ENCODE measurements at regions not wholly inside any gene's neighbourhood (a gene's known extent, or its start where the extent isn't known, plus 50 kb on each side); places are given as distances from the start of the nearest gene placed in this dataset.
A peak's percentile ranks its signal among the peaks of the same experiment; 100 is the strongest.

GRCh38 chr4:96102541-96103026 lies 262.7 kb downstream of the PDHA2 start:
- DNase-seq = no peak

- DNase-seq = no peak
Observed at GRCh38 chr4:96103086-96103485, 263.2 kb downstream of the PDHA2 start.

GRCh38 chr4:96108146-96108545 lies 268.3 kb downstream of the PDHA2 start:
- DNase-seq = no peak

- no peak for DNase-seq
Observed at GRCh38 chr4:96112631-96113030, 272.7 kb downstream of the PDHA2 start.

- DNase-seq = no peak
Observed at GRCh38 chr4:96120206-96120605, 280.3 kb downstream of the PDHA2 start.

GRCh38 chr4:96126227-96126626 lies 286.3 kb downstream of the PDHA2 start:
- DNase-seq = no peak

GRCh38 chr4:96131186-96131585 lies 291.3 kb downstream of the PDHA2 start:
- no peak for DNase-seq

- DNase-seq = no peak
Observed at GRCh38 chr4:96134806-96135205, 294.9 kb downstream of the PDHA2 start.

GRCh38 chr4:96136056-96136455 lies 296.2 kb downstream of the PDHA2 start:
- DNase-seq = no peak

- no peak for DNase-seq
Observed at GRCh38 chr4:96139251-96139929, 299.5 kb downstream of the PDHA2 start.

- no peak for DNase-seq
Observed at GRCh38 chr4:96145601-96146000, 305.7 kb downstream of the PDHA2 start.

- no peak for DNase-seq
Observed at GRCh38 chr4:96146686-96147085, 306.8 kb downstream of the PDHA2 start.

GRCh38 chr4:96149894-96150293 lies 310.0 kb downstream of the PDHA2 start:
- no peak for DNase-seq

- no peak for DNase-seq
Observed at GRCh38 chr4:96150466-96150865, 310.6 kb downstream of the PDHA2 start.

- no peak for DNase-seq
Observed at GRCh38 chr4:96152824-96153223, 312.9 kb downstream of the PDHA2 start.

GRCh38 chr4:96154676-96155075 lies 314.8 kb downstream of the PDHA2 start:
- no peak for DNase-seq

GRCh38 chr4:96162636-96163035 lies 322.7 kb downstream of the PDHA2 start:
- no peak for DNase-seq

- DNase-seq = no peak
Observed at GRCh38 chr4:96164814-96165351, 325.0 kb downstream of the PDHA2 start.

GRCh38 chr4:96166806-96167205 lies 326.9 kb downstream of the PDHA2 start:
- no peak for DNase-seq

- no peak for DNase-seq
Observed at GRCh38 chr4:96170198-96170597, 330.3 kb downstream of the PDHA2 start.

GRCh38 chr4:96173756-96174155 lies 333.9 kb downstream of the PDHA2 start:
- DNase-seq = no peak

GRCh38 chr4:96175871-96176270 lies 336.0 kb downstream of the PDHA2 start:
- DNase-seq = no peak

GRCh38 chr4:96183611-96184010 lies 343.7 kb downstream of the PDHA2 start:
- DNase-seq = peak; percentile 5 to 66

GRCh38 chr4:96186593-96186992 lies 346.7 kb downstream of the PDHA2 start:
- DNase-seq = no peak

GRCh38 chr4:96189761-96190160 lies 349.9 kb downstream of the PDHA2 start:
- DNase-seq = no peak

Measured in NCI-H2081 (cell line).